DOHH2 (cell line): ENCODE measurements at regions not wholly inside any gene's neighbourhood (a gene's known extent, or its start where the extent isn't known, plus 50 kb on each side); places are given as distances from the start of the nearest gene placed in this dataset.

Experiments used
- H3F3A ChIP-seq: fragments of 200-600 bp; sonication (generic), shearing (Covaris generic); 2 replicates; pipeline ENCODE4 v1.6.0; 2016; ENCODE audit warnings: antibody characterized with exemption, mild to moderate bottlenecking; ENCODE audit not compliant: control insufficient read depth, insufficient read depth
- H3K27ac ChIP-seq: fragments of 200-600 bp; sonication (generic); 2 replicates; pipeline ENCODE4 v1.5.1; 2014; ENCODE audit warnings: low read depth, mild to moderate bottlenecking, low read length, moderate library complexity
- H3K27me3 ChIP-seq: fragments of 200-600 bp; sonication (generic); 2 replicates; pipeline ENCODE4 v1.6.1; 2014; ENCODE audit warnings: mild to moderate bottlenecking, low read length, mixed read lengths; ENCODE audit not compliant: control insufficient read depth
- H3K36me3 ChIP-seq: fragments of 200-600 bp; sonication (generic); 2 replicates; pipeline ENCODE4 v1.6.1; 2014; ENCODE audit warnings: mild to moderate bottlenecking, low read length, moderate library complexity, mixed read lengths; ENCODE audit not compliant: control insufficient read depth
- H3K4me1 ChIP-seq: fragments of 200-600 bp; sonication (generic); 2 replicates; pipeline ENCODE4 v1.6.1; 2014; ENCODE audit warnings: mild to moderate bottlenecking, low read length, mixed read lengths; ENCODE audit not compliant: control insufficient read depth
- H3K4me2 ChIP-seq: fragments of 200-600 bp; sonication (generic); 2 replicates; pipeline ENCODE4 v1.6.0; 2014; ENCODE audit warnings: mild to moderate bottlenecking, low read length, moderate library complexity
- H3K4me3 ChIP-seq: fragments of 200-600 bp; sonication (generic); 2 replicates; pipeline ENCODE4 v1.5.1; 2014; ENCODE audit warnings: mild to moderate bottlenecking, low read length, mixed read lengths
- H3K79me2 ChIP-seq: fragments of 200-600 bp; sonication (generic); 2 replicates; pipeline ENCODE4 v1.6.1; 2014; ENCODE audit warnings: mild to moderate bottlenecking, low read length, mixed read lengths; ENCODE audit not compliant: control insufficient read depth
- H3K9me2 ChIP-seq: fragments of 200-600 bp; sonication (generic); replicated peaks from 2 replicates; pipeline ENCODE4 v1.6.1; 2014; ENCODE audit warnings: mild to moderate bottlenecking, low read length, mixed read lengths; ENCODE audit not compliant: control insufficient read depth
- H3K9me3 ChIP-seq: fragments of 200-600 bp; sonication (generic); 2 replicates; pipeline ENCODE4 v1.6.1; 2014; ENCODE audit warnings: antibody characterized with exemption, low read length, mixed read lengths; ENCODE audit not compliant: control insufficient read depth, insufficient read depth
- H4K20me1 ChIP-seq: fragments of 200-600 bp; sonication (generic); 2 replicates; pipeline ENCODE4 v1.6.0; 2014; ENCODE audit warnings: low read depth, mild to moderate bottlenecking, antibody characterized with exemption, low read length, moderate library complexity; ENCODE audit not compliant: control insufficient read depth, insufficient read depth
- EZH2phosphoT487 ChIP-seq: fragments of 200-600 bp; sonication (generic); IDR thresholded peaks from 2 replicates; pipeline ENCODE4 v1.6.1; 2017; ENCODE audit warnings: borderline replicate concordance, mild to moderate bottlenecking, antibody characterized with exemption, low read length, moderate library complexity, mixed read lengths
- TF ChIP-seq, protein P1 (sequence below): fragments of 200-600 bp; sonication (generic); IDR thresholded peaks from one replicate; pipeline ENCODE4 v1.5.1; 2014; ENCODE audit warnings: antibody characterized with exemption, mild to moderate bottlenecking, low read depth, low read length; ENCODE audit not compliant: poor library complexity, severe bottlenecking

DNA sequence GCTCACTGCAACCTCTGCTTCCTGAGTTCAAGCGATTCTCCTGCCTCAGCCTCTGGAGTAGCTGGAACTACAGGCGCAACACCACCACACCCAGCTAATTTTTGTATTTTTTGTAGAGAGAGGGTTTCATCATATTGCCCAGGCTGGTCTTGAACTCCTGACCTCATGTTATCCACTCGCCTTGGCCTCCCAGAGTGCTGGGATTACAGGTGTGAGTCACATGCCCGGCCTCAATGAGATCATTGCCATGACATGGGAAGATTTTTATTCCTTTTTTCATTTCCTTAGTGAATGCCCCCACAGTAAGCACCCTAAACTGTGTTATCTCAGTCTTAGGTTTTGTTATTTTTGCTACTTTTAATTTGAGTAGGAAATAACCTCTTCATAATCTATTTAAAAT lies 977.9 kb downstream of the BRINP3 start:
- H3K79me2 ChIP-seq = no peaks in the 10 kb centered on the region
- no peaks in the 10 kb centered on the region for H3K9me3 ChIP-seq
- TF ChIP-seq, protein P1, sequence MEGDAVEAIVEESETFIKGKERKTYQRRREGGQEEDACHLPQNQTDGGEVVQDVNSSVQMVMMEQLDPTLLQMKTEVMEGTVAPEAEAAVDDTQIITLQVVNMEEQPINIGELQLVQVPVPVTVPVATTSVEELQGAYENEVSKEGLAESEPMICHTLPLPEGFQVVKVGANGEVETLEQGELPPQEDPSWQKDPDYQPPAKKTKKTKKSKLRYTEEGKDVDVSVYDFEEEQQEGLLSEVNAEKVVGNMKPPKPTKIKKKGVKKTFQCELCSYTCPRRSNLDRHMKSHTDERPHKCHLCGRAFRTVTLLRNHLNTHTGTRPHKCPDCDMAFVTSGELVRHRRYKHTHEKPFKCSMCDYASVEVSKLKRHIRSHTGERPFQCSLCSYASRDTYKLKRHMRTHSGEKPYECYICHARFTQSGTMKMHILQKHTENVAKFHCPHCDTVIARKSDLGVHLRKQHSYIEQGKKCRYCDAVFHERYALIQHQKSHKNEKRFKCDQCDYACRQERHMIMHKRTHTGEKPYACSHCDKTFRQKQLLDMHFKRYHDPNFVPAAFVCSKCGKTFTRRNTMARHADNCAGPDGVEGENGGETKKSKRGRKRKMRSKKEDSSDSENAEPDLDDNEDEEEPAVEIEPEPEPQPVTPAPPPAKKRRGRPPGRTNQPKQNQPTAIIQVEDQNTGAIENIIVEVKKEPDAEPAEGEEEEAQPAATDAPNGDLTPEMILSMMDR = no peak
- TF ChIP-seq EZH2phosphoT487 = no peak
- H3K9me2 ChIP-seq = no peaks in the 10 kb centered on the region
- H3K36me3 ChIP-seq = no peaks in the 10 kb centered on the region
- no peaks in the 10 kb centered on the region for H3F3A ChIP-seq
- H3K4me1 ChIP-seq = no peaks in the 10 kb centered on the region
- H3K4me2 ChIP-seq = no peak overlapping the region
- H3K27me3 ChIP-seq = no peaks in the 10 kb centered on the region
- no peak overlapping the region for H3K4me3 ChIP-seq
- no peaks in the 10 kb centered on the region for H4K20me1 ChIP-seq
- no peak overlapping the region for H3K27ac ChIP-seq

- H3K9me3 ChIP-seq = no peaks in the 10 kb centered on the region; the same call in 1 of the 2 replicates
- H3K4me3 ChIP-seq = no peak overlapping the region
- no peaks in the 10 kb centered on the region for H3K4me1 ChIP-seq
- H3K27ac ChIP-seq = no peak overlapping the region
- TF ChIP-seq EZH2phosphoT487 = no peak
- TF ChIP-seq, protein P1 = no peak
- H3F3A ChIP-seq = no peaks in the 10 kb centered on the region
- no peaks in the 10 kb centered on the region for H3K27me3 ChIP-seq
- no peak overlapping the region for H3K4me2 ChIP-seq
- H3K36me3 ChIP-seq = no peaks in the 10 kb centered on the region
- H3K9me2 ChIP-seq = no peaks in the 10 kb centered on the region
- no peaks in the 10 kb centered on the region for H4K20me1 ChIP-seq
- H3K79me2 ChIP-seq = no peaks in the 10 kb centered on the region
Measured at GRCh38 chr1:189500778-189501177, 976.9 kb downstream of the BRINP3 start.

DNA sequence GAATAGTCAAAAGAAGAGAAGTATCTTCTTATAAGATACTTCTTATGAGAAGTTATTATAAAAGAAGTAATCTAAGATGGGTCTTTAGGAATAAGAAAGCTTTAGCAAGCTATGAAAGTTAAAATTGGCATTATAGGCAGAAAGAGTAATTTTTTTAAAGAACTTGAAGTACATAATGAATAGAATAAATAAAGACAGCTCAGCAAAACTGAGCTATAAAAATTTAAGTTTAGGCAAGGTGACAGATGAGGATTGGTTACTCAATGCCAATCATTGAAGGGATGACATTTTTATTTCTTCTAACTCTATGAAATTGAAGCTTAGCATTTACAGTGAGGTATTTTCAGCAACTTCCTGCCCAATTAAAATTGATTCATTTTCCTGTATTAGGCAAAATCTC lies 966.8 kb downstream of the BRINP3 start:
- Histone ChIP-seq H3K79me2 (no peaks in the 10 kb centered on the region), H4K20me1 (no peaks in the 10 kb centered on the region), H3K27ac (no peak overlapping the region), H3K4me3 (no peak overlapping the region), H3K36me3 (no peaks in the 10 kb centered on the region), H3F3A (no peaks in the 10 kb centered on the region), H3K27me3 (no peaks in the 10 kb centered on the region), H3K4me2 (no peak overlapping the region), H3K4me1 (no peaks in the 10 kb centered on the region), H3K9me2 (no peaks in the 10 kb centered on the region), H3K9me3 (no peaks in the 10 kb centered on the region; the same call in 1 of the 2 replicates)
- TF ChIP-seq, protein P1 = no peak

DNA sequence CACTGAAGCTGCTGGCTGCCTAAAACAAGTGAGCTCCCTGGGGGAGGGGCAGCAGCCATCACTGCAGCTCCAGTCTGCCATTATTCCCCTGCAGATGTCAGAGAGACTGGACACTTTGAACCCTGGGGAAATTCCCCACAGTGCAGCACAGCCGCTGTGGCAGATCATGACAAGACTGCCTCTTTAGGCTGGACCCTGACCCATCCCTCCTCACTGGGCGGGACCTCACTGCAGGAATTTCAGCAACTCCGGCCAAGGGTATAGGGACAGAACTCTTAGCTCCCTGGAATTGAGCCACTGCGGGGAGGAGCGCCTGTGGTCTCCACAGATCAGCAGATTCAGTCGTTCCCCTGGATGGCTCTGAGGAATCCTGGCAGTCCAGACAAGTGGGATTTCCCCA lies 964.6 kb downstream of the BRINP3 start:
- Histone ChIP-seq H3K9me3 (no peaks in the 10 kb centered on the region; the same call in 1 of the 2 replicates), H3K4me1 (no peaks in the 10 kb centered on the region), H3K27ac (no peak overlapping the region), H3K4me2 (no peak overlapping the region), H3K9me2 (no peaks in the 10 kb centered on the region), H4K20me1 (no peaks in the 10 kb centered on the region), H3K36me3 (no peaks in the 10 kb centered on the region), H3K4me3 (no peak overlapping the region), H3F3A (no peaks in the 10 kb centered on the region), H3K27me3 (no peaks in the 10 kb centered on the region), H3K79me2 (no peaks in the 10 kb centered on the region)
- no peak for TF ChIP-seq EZH2phosphoT487
- TF ChIP-seq, protein P1 = no peak
